HEK293T (cell line): ENCODE measurements at regions not wholly inside any gene's neighbourhood (a gene's known extent, or its start where the extent isn't known, plus 50 kb on each side); places are given as distances from the start of the nearest gene placed in this dataset.

ENCODE experiments used
- ARNT ChIP-seq: fragments of 450-650 bp; IDR thresholded peaks from 2 replicates; pipeline ENCODE4 v1.6.1; 2017; ENCODE audit warnings: mild to moderate bottlenecking
- BHLHE40 ChIP-seq: fragments of 450-650 bp; IDR thresholded peaks from 2 replicates; pipeline ENCODE4 v1.6.1; 2016; ENCODE audit warnings: mild to moderate bottlenecking, moderate library complexity, borderline replicate concordance
- ELF4 ChIP-seq: fragments of 450-650 bp; IDR thresholded peaks from 2 replicates; pipeline ENCODE4 v1.6.1; 2017; ENCODE audit warnings: antibody characterized with exemption
- FOXA1 ChIP-seq: fragments of 450-650 bp; IDR thresholded peaks from 2 replicates; pipeline ENCODE4 v1.6.1; 2016; ENCODE audit warnings: mild to moderate bottlenecking
- FOXK2 ChIP-seq: fragments of 450-650 bp; IDR thresholded peaks from 2 replicates; pipeline ENCODE4 v1.6.1; 2016; ENCODE audit warnings: mild to moderate bottlenecking
- FOXM1 ChIP-seq: fragments of 450-650 bp; IDR thresholded peaks from 2 replicates; pipeline ENCODE4 v1.6.1; 2017; ENCODE audit warnings: mild to moderate bottlenecking, borderline replicate concordance
- HDGF ChIP-seq: fragments of 450-650 bp; IDR thresholded peaks from 2 replicates; pipeline ENCODE4 v1.6.1; 2017; ENCODE audit warnings: antibody characterized with exemption, borderline replicate concordance
- L3MBTL2 ChIP-seq: fragments of 450-650 bp; conservative IDR thresholded peaks from 2 replicates; pipeline ENCODE4 v1.6.1; 2016; ENCODE audit warnings: mild to moderate bottlenecking
- NFRKB ChIP-seq: fragments of 450-650 bp; IDR thresholded peaks from 2 replicates; pipeline ENCODE4 v1.6.1; 2016; ENCODE audit warnings: mild to moderate bottlenecking, moderate library complexity
- SP1 ChIP-seq: fragments of 450-650 bp; IDR thresholded peaks from 2 replicates; pipeline ENCODE4 v1.6.1; 2017
- SUZ12 ChIP-seq: fragments of 450-650 bp; IDR thresholded peaks from 2 replicates; pipeline ENCODE4 v1.6.1; 2016; ENCODE audit warnings: mild to moderate bottlenecking
- TARDBP ChIP-seq: fragments of 450-650 bp; IDR thresholded peaks from 2 replicates; pipeline ENCODE4 v1.6.1; 2016
- ZNF384 ChIP-seq: fragments of 450-650 bp; IDR thresholded peaks from 2 replicates; pipeline ENCODE4 v1.6.1; 2016

GRCh38 chr18:28777756-28778155, 600.8 kb upstream of the CDH2 start:
- no peak for TF ChIP-seq SP1
- no peak for TF ChIP-seq TARDBP
- no peak for TF ChIP-seq NFRKB
- no peak for TF ChIP-seq BHLHE40
- TF ChIP-seq L3MBTL2 = no peak
- TF ChIP-seq FOXM1 = no peak
- TF ChIP-seq SUZ12 = no peak
- no peak for TF ChIP-seq FOXK2
- no peak for TF ChIP-seq FOXA1
- TF ChIP-seq ZNF384 = no peak
- TF ChIP-seq ARNT = no peak
- TF ChIP-seq HDGF = no peak
- no peak for TF ChIP-seq ELF4
